ENCODE measurements at regions not wholly inside any gene's neighbourhood (a gene's known extent, or its start where the extent isn't known, plus 50 kb on each side); places are given as distances from the start of the nearest gene placed in this dataset.

DNA sequence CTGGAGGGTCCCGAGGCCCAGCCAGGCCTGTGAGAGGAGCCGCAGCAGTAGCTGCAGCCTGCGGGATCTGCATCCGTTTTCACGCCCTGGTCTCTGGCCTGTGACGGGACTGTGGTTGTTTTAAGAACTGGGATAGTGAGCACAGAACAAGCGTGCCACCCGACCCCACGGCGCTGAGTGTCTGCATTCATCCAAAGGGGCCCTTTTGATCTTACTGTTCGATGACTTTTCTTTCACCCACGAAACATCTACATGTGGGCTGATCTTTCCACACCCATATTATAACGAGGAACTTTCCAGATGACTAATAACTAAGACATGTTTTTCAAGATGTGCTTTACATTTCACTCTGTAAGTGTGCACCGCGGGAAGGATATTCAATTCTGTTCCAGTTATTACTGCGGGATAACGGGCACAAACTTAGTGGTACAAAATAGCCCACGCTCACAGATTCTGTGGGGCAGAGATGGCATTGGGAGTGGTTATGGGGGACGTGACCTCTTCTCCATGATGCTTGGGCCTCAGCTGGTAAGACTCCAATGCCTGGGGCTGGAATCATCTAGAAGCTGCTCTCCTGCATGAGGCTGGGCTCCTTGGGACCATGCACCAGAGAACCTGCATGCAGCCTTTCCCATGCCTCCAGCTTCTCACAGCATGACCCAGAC is 165.0 kb downstream of the SYK start:
- Histone ChIP-seq H3K4me3 (ENCODE audit: low read depth, low read length) (no peak overlapping the region), H3K27me3 (ENCODE audit: control insufficient read depth, insufficient read depth, low read length) (no peaks in the 10 kb centered on the region), H3K36me3 (ENCODE audit: control insufficient read depth, insufficient read depth, low read length) (no peaks in the 10 kb centered on the region)
- FAIRE-seq (peak; percentile 64), DNase-seq (ENCODE audit: low read depth) (peak; percentile 82)
- TF ChIP-seq, protein P1, sequence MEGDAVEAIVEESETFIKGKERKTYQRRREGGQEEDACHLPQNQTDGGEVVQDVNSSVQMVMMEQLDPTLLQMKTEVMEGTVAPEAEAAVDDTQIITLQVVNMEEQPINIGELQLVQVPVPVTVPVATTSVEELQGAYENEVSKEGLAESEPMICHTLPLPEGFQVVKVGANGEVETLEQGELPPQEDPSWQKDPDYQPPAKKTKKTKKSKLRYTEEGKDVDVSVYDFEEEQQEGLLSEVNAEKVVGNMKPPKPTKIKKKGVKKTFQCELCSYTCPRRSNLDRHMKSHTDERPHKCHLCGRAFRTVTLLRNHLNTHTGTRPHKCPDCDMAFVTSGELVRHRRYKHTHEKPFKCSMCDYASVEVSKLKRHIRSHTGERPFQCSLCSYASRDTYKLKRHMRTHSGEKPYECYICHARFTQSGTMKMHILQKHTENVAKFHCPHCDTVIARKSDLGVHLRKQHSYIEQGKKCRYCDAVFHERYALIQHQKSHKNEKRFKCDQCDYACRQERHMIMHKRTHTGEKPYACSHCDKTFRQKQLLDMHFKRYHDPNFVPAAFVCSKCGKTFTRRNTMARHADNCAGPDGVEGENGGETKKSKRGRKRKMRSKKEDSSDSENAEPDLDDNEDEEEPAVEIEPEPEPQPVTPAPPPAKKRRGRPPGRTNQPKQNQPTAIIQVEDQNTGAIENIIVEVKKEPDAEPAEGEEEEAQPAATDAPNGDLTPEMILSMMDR (IDR thresholded peaks at IDR 0.05; ENCODE audit: insufficient read depth, low read length, severe bottlenecking): no peak

DNA sequence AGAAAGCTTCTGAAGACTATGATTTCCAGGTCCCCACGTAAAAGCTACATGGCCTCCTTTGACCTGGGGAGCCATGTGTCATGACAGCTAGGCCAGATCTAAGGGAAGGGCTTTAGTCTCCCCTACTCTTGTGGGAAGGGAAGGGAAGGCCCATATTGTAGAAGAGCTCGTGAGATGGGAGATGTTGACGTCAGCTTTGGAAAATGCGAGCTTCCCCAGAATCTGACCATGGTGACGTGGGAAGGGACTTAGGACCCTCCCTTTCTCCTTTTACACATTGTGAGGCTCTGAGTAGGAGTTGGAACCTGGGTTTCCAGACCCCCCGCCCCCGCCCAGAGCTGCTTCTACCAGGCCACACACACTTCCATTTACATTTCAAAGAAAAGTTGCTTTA is 165.5 kb downstream of the SYK start:
- H3K36me3 ChIP-seq (ENCODE audit: control insufficient read depth, insufficient read depth, low read length): no peaks in the 10 kb centered on the region
- no peak for FAIRE-seq
- DNase-seq (ENCODE audit: low read depth): no peak
- TF ChIP-seq, protein P1 (IDR thresholded peaks at IDR 0.05; ENCODE audit: insufficient read depth, low read length, severe bottlenecking): no peak
- H3K4me3 ChIP-seq (ENCODE audit: low read depth, low read length): no peak overlapping the region
- H3K27me3 ChIP-seq (ENCODE audit: control insufficient read depth, insufficient read depth, low read length): no peaks in the 10 kb centered on the region

DNA sequence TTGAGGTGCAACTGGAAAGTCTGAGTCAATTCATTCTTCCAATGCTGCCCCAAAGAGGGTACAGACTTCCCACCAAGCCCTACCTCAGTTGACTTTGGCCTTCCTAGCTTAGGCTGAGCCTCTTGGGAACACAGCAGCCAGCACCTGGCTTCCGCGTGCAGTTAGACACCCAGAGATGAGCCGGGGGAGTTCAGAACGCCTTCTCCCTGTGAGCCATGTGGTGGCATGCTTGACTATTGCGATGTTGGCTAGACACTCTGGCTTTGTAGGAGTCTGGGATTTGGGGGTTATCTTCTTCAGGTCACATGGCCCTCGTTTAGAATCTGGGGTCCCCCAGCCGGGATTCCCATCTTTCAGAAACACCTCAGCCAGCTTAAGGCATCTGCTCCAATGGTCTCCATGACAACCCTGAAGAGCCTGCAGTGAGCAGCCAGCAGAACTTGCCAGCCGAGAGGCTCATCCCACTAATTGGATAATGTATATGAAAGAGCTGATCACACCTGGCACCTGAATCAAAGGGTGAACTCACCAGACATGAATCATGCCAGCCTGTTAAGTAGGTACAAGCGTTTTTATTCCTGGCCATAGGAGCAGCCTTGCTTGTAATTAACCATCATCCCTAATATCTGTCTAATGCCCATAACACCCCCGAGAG is 167.5 kb downstream of the SYK start:
- TF ChIP-seq, protein P1 (IDR thresholded peaks at IDR 0.05; ENCODE audit: insufficient read depth, low read length, severe bottlenecking): no peak
- no peaks in the 10 kb centered on the region for H3K36me3 ChIP-seq (ENCODE audit: control insufficient read depth, insufficient read depth, low read length)
- no peaks in the 10 kb centered on the region for H3K27me3 ChIP-seq (ENCODE audit: control insufficient read depth, insufficient read depth, low read length)
- FAIRE-seq: peak; percentile 7
- DNase-seq (ENCODE audit: low read depth): peak; percentile 94
- H3K4me3 ChIP-seq (ENCODE audit: low read depth, low read length): no peak overlapping the region

GRCh38 chr9:90970608-90971007 is 169.0 kb downstream of the SYK start:
- Histone ChIP-seq H3K4me3 (ENCODE audit: low read depth, low read length) (no peak overlapping the region), H3K36me3 (ENCODE audit: control insufficient read depth, insufficient read depth, low read length) (no peaks in the 10 kb centered on the region), H3K27me3 (ENCODE audit: control insufficient read depth, insufficient read depth, low read length) (no peaks in the 10 kb centered on the region)
- peak; percentile 100 for DNase-seq (ENCODE audit: low read depth)
- peak; percentile 99 for FAIRE-seq
- TF ChIP-seq, protein P1 (IDR thresholded peaks at IDR 0.05; ENCODE audit: insufficient read depth, low read length, severe bottlenecking): no peak

GRCh38 chr9:90972057-90972456 is 170.4 kb downstream of the SYK start:
- FAIRE-seq: no peak
- DNase-seq (ENCODE audit: low read depth): no peak
- TF ChIP-seq, protein P1 (IDR thresholded peaks at IDR 0.05; ENCODE audit: insufficient read depth, low read length, severe bottlenecking): no peak

More at GRCh38 chr9:90972057-90972456, 170.4 kb downstream of the SYK start:
- Histone ChIP-seq H3K4me3 (ENCODE audit: low read depth, low read length) (no peak overlapping the region), H3K27me3 (ENCODE audit: control insufficient read depth, insufficient read depth, low read length) (no peaks in the 10 kb centered on the region), H3K36me3 (ENCODE audit: control insufficient read depth, insufficient read depth, low read length) (no peaks in the 10 kb centered on the region)

All from bronchial epithelial cell (primary cell).